Nucleus accumbens (tissue), 56 donors: ENCODE measurements at regions not wholly inside any gene's neighbourhood (a gene's known extent, or its start where the extent isn't known, plus 50 kb on each side); places are given as distances from the start of the nearest gene placed in this dataset.

Experiments
- DNase-seq, 56 donors: peaks; one replicate each; lab custom pipeline; 2025; lab: John Stamatoyannopoulos, UW

DNA sequence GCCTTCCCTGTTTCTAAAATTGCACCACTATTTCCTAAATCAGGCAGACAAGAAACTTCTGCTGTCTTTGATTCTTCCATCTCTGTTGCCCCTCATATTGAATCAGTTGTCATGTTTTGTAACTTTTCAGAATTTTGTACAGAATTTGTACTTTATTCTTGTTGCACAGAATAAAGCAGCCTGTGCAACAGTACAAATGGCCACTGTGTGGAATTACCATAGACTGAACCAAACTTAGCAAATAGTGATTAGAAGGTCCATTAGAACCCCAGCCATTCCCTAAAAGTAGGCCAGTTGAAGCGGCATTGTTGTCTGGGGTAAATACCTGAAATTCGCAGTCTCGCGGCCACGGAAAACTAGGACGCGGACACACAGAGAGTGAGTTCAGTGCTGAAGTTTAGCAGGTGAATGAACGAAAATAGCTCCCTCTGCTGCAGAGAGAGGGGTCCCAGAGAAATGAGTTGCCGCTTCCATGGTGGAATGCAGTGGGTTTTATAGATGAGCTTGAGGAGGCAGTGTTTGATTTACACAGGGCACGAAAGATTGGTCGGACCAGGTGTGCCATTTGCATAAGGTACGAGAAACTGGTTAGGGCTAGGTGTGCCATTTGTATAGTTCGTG lies 71.8 kb downstream of the C4orf33 start:
- DNase-seq: no peak

GRCh38 chr4:129172181-129172580 lies 76.2 kb downstream of the C4orf33 start:
- DNase-seq: no peak

DNA sequence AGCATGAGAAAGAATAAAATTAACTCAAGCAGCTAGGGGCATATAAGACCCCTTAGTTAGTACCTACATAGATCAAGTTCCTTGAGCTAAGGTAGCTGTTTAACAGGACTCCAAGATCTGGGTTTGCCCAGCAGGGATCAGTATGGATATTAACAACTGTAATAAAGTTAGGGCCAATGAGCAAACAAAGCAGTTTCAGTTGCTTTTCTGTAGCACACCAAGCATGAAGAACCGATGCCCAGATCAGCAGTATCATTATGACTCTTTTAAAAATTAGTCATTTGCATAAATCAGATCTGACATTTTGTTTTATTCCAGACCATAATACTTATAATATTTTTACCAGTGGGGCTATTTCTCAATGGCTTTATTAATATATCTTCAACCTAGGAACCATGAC lies 80.9 kb downstream of the C4orf33 start:
- DNase-seq: no peak

DNA sequence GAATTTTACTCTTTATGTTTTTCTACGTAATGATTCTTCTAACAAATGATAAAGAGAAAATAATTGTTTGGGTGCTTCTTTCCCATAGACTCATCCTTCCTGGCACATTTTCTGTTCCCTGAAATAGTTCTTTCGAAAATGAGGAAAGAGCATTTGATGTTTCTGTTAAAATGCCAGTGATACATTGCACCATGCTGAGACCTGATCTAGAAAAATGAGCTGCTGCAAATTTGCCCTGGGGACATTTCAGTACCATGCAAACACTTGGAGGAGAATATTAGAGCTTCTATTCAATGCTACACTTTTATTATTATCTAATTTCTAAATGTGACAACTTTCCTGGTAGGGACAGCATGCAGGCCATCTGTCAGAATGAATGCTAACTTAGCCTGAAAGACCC lies 83.3 kb downstream of the C4orf33 start:
- no peak for DNase-seq

DNA sequence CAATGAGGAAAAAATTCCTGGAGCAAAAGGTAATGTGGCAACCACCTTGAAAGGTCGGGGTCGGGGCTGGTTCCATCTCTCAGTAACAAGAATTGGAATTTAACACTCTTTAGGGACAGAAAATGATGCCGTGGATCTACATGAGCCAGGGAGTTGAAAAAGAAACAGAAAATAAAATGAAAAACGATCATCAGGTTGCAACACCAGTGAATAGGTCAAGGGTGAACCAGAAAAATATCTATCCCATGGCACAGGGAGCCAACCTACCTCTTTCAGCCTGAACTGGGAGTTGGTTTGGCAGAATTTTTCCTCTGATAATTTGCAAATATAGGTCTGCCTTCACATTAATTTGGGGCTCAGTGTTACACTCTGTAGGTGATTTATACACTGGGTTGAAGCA lies 93.7 kb downstream of the C4orf33 start:
- DNase-seq: no peak

GRCh38 chr4:129193357-129194100 lies 97.6 kb downstream of the C4orf33 start:
- no peak for DNase-seq

GRCh38 chr4:129208481-129208880 lies 112.5 kb downstream of the C4orf33 start:
- DNase-seq: no peak

DNA sequence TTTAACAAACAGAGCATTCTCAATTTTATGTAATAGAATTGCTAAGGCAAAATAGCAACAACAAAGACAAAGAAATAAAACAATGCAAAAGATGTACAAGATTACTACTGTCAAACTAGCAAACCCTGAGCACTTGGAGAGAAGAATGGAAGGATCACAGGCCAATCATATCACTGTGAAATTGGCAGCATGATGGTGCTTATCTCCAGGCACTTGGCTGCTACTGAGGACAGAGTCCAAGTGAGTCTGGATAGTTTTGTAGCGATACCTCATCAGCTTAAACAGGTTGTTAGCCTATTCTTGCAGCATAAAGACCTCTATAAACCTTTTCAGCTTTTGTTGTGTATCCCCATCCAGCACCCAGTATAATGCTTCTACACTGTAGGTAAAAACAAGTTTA lies 117.7 kb downstream of the C4orf33 start:
- no peak for DNase-seq

- DNase-seq: peak in 16 of 56 donors; percentile 0 to 33 (median 6)
Observed at GRCh38 chr4:129218360-129218759, 122.4 kb downstream of the C4orf33 start.

DNA sequence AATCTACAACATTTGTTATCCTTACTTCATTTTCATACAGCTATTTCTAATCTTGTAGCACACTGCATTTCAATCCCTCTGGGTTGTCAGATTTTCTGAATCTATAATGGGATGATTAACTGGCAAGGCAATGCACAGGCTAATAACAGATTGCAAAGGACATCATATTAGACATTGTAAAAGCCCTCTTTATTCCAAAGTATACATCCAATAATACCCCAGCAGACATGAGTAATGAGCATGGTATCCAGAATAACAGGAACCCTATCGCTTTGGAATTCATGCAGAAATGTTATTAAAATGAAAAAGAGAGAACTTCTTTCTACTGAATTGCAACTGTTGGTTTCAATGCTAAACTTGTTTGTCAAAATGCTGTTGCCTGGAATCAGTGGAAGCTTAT lies 122.9 kb downstream of the C4orf33 start:
- no peak for DNase-seq

DNA sequence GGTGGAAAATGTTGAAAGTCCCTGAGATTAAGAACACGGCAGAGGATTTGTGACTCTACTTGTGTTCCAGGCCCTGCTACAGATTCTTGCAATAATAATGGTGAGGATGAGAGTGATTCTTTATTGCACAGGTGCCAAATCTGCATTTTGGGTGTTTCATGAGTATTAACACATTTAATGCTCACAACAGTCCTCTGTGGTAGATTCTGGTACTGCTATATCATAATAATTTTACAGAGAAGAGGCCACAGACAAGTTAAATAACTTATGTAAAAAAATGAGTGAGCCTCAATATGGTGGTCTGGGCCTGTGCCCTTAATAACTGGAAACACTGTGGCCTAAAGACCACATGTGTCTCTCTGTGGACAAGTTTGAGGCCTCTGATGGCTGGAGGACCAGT lies 124.3 kb downstream of the C4orf33 start:
- no peak for DNase-seq

- DNase-seq: no peak
Observed at GRCh38 chr4:129223945-129224344, 128.0 kb downstream of the C4orf33 start.

DNA sequence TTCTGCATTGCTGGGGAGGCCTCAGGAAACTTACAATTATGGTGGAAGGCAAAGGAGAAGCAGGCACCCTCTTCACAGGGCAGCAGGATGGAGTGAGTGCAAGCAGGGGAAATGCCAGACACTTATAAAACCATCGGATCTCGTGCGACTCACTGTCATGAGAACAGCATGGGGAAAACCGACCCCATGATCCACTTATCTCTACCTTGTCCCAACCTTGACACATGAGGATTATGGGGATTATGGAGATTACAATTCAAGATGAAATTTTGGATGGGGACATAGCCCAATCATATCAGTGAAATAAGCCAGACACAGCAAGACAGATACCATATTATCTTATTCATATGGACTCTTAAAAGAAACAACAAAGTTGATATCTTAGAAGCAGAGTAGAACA lies 134.9 kb downstream of the C4orf33 start:
- no peak for DNase-seq

DNA sequence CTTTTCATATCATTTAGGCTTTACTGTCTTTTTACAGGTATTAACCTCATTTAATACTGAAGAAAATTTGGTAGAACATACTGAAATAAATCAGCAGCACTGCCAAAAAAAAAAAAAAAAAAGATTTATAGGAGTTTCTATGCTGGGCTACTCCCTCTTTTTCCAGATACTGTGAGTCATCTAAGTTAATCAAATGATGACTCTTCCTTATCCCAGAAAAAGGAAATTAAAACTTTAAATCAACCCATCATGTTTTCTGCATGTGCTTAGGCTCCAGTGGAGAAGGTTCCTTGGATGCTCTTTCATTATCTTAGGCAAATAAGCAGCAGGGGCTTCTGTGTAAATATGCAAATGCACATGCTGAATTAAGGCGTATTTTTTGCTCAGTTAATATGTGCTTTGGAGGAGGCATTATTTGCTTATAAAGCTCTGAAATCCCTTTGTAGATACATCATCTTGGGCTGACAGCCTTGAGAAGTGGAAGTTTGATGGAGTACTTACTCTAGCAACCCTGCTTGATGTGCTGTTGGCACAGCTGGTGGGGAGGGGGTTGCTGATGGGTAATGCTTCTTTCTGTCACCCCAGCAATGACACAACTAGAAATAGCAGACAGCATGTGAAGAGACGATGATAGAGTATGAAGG lies 136.1 kb downstream of the C4orf33 start:
- no peak for DNase-seq

DNA sequence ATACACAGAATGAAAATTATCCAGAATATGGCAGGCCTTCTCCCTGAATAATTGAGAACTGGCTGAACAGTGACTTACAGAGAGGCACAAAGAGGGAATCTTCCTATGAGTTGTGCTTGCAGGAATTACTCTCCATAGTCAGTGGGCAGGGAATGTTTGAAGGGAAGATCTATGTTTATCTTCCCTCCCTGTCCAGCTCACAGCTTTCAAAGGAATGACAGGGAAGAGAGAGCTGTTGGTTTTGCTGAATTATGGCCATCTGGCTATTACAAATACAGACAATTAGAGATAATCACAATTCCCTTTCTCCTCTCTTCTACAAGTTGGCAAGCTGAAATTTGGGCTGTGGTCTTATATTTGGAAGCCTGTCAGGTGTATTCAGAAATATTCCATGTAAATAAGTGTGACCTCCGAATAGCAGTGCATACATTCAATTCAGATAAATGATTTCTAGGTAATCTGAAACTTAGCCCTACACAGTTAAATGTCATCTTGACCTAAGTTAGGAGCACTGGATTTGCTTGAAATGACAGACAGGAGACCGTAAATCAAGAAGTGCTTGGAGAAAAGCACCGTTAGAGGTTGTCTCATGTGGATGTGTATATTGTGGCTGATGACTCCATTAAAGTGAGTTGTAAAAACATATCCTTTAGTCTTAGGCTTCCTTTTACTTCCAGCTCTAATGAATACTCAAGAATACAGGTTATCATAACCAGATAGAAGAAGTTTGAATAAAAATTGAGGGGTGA lies 136.8 kb downstream of the C4orf33 start:
- DNase-seq: no peak

GRCh38 chr4:129233691-129234090 lies 137.7 kb downstream of the C4orf33 start:
- DNase-seq: no peak

DNA sequence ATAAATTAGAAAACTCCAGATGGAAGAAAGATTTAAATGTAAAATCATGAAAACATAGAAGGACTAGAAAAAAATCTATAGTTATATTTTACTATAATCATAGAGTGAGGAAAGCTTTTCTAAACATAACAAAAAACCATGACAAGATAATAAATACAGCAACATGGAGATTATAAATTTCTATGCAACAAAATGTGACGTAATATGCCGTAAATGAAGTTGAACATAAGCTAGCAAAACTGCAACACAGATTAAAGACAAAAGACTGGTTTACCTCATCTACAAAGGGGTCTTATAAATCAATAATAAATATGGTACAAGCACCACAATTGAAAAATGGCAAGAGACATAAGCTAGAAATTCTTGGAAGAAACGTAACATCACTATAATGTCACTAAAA lies 140.4 kb downstream of the C4orf33 start:
- DNase-seq: no peak

GRCh38 chr4:129239088-129239487 lies 143.1 kb downstream of the C4orf33 start:
- DNase-seq: no peak

- no peak for DNase-seq
Observed at GRCh38 chr4:129240816-129241215, 144.9 kb downstream of the C4orf33 start.

- DNase-seq: no peak
Observed at GRCh38 chr4:129246145-129246544, 150.2 kb downstream of the C4orf33 start.

DNA sequence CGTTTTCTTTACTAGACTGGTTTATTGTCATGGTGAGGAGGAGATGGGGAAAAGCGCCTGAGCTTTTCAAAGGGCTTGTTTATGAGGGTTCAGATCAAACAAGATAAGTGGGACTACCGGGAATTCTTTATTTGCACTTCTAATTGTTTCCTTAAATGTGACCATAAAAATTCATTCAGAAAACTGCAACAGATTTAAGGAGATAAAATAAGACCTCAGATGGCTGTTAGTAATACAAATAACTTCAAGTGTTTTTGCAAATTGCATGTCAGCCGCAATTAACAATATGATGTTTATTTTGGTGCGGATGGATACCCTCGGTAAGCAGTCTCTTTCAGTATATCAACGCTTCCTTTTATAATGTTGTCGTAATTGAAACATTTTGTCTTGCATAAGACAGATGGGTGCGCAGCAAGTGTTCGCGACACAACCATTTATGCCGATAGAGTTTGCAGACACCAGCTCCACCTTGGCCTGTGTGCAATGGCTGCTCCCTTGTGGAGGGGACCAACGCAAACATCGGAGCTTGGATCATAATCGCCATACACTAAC lies 151.0 kb downstream of the C4orf33 start:
- no peak for DNase-seq
